OCI-LY3 (cell line): ENCODE measurements at regions not wholly inside any gene's neighbourhood (a gene's known extent, or its start where the extent isn't known, plus 50 kb on each side); places are given as distances from the start of the nearest gene placed in this dataset.

Experiments used
- H2AFZ ChIP-seq: fragments of 200-600, 300-600 bp; shearing (Covaris generic); 2 replicates; pipeline ENCODE4 v1.6.0; 2014; ENCODE audit warnings: antibody characterized with exemption, low read depth, low read length
- H3K27ac ChIP-seq: fragments of 200-600, 300-600 bp; sonication (generic); 2 replicates; pipeline ENCODE4 v1.5.1; 2014; ENCODE audit warnings: mild to moderate bottlenecking, low read length, moderate library complexity, mixed read lengths
- H3K27me3 ChIP-seq: fragments of 200-600, 300-600 bp; sonication (generic); 2 replicates; pipeline ENCODE4 v1.6.1; 2014; ENCODE audit warnings: low read depth, low read length, mixed read lengths
- H3K36me3 ChIP-seq: fragments of 200-600, 300-600 bp; sonication (generic); replicated peaks from 2 replicates; pipeline ENCODE3; 2014; ENCODE audit warnings: low read depth, low read length, mixed read lengths
- H3K4me1 ChIP-seq: fragments of 300-600, 200-600 bp; sonication (generic); 2 replicates; pipeline ENCODE4 v1.6.1; 2014; ENCODE audit warnings: low read length, mixed read lengths
- H3K4me2 ChIP-seq: fragments of 200-600, 300-600 bp; sonication (generic); 2 replicates; pipeline ENCODE4 v1.6.1; 2014; ENCODE audit warnings: low read length, mixed read lengths
- H3K4me3 ChIP-seq: fragments of 300-600, 200-600 bp; sonication (generic); 2 replicates; pipeline ENCODE4 v1.5.1; 2014; ENCODE audit warnings: antibody characterized with exemption, mild to moderate bottlenecking, low read length, moderate library complexity
- H3K79me2 ChIP-seq: fragments of 300-600, 200-600 bp; shearing (Covaris generic); 2 replicates; pipeline ENCODE4 v1.6.1; 2014; ENCODE audit warnings: mild to moderate bottlenecking, low read length, mixed read lengths
- H3K9ac ChIP-seq: fragments of 300-600, 200-600 bp; shearing (Covaris generic); 2 replicates; pipeline ENCODE4 v1.6.0; 2014; ENCODE audit warnings: mild to moderate bottlenecking, low read length, moderate library complexity
- H3K9me3 ChIP-seq: fragments of 200-600, 300-600 bp; shearing (Covaris generic); 2 replicates; pipeline ENCODE4 v1.6.1; 2014; ENCODE audit warnings: low read length, mixed read lengths; ENCODE audit not compliant: insufficient read depth
- H4K20me1 ChIP-seq: fragments of 200-600, 300-600 bp; sonication (generic); 2 replicates; pipeline ENCODE4 v1.6.1; 2016; ENCODE audit warnings: low read length, mixed read lengths; ENCODE audit not compliant: insufficient read depth
- CTCF ChIP-seq: fragments of 200-600, 300-600 bp; sonication (generic); IDR thresholded peaks from 2 replicates; pipeline ENCODE4 v1.5.1; 2014; ENCODE audit warnings: antibody characterized with exemption, low read length, low read depth
- EZH2phosphoT487 ChIP-seq: fragments of 200-600 bp; shearing (Covaris generic); IDR thresholded peaks from 2 replicates; pipeline ENCODE4 v1.6.1; 2018; ENCODE audit warnings: antibody characterized with exemption, mixed run types, low read depth

- no peaks in the 10 kb centered on the region for H4K20me1 ChIP-seq
- no peak overlapping the region for H3K4me2 ChIP-seq
- H3K27me3 ChIP-seq, result peaks cover 38% of the 10 kb centered on the region
- no peak overlapping the region for H3K4me3 ChIP-seq
- peaks cover 9% of the 10 kb centered on the region; the same call in 1 of the 2 replicates for H3K4me1 ChIP-seq
- H3K79me2 ChIP-seq, result no peaks in the 10 kb centered on the region
- H3K9ac ChIP-seq, result no peak overlapping the region
- H2AFZ ChIP-seq, result no peak overlapping the region
- no peak overlapping the region for H3K27ac ChIP-seq
- H3K36me3 ChIP-seq, result no peaks in the 10 kb centered on the region
- no peak for TF ChIP-seq CTCF
- TF ChIP-seq EZH2phosphoT487, result no peak
- H3K9me3 ChIP-seq, result no peaks in the 10 kb centered on the region
Observed at GRCh38 chr13:25024175-25024574, 71.8 kb upstream of the PABPC3 start.

- Histone ChIP-seq H4K20me1 (no peaks in the 10 kb centered on the region), H3K9ac (no peak overlapping the region), H3K4me2 (no peak overlapping the region), H3K27me3 (peaks cover 21% of the 10 kb centered on the region), H3K36me3 (no peaks in the 10 kb centered on the region), H3K27ac (no peak overlapping the region), H3K4me3 (no peak overlapping the region), H3K79me2 (no peaks in the 10 kb centered on the region), H3K4me1 (peaks cover 6% of the 10 kb centered on the region), H2AFZ (no peak overlapping the region), H3K9me3 (no peaks in the 10 kb centered on the region)
- TF ChIP-seq CTCF (no peak), EZH2phosphoT487 (no peak)
Observed at GRCh38 chr13:25032160-25032559, 63.8 kb upstream of the PABPC3 start.

- Histone ChIP-seq H3K27ac (no peak overlapping the region), H3K79me2 (no peaks in the 10 kb centered on the region), H3K4me3 (no peak overlapping the region), H3K4me1 (peaks cover 6% of the 10 kb centered on the region), H3K9me3 (no peaks in the 10 kb centered on the region), H3K36me3 (no peaks in the 10 kb centered on the region), H2AFZ (no peak overlapping the region), H4K20me1 (no peaks in the 10 kb centered on the region), H3K27me3 (peaks cover 26% of the 10 kb centered on the region), H3K4me2 (no peak overlapping the region), H3K9ac (no peak overlapping the region)
- TF ChIP-seq EZH2phosphoT487, result no peak
- no peak for TF ChIP-seq CTCF
Observed at GRCh38 chr13:25034173-25034572, 61.8 kb upstream of the PABPC3 start.

- H3K4me3 ChIP-seq, result no peak overlapping the region
- H3K27me3 ChIP-seq, result peaks cover 50% of the 10 kb centered on the region
- H2AFZ ChIP-seq, result no peak overlapping the region
Observed at GRCh38 chr13:25037057-25037813, 58.7 kb upstream of the PABPC3 start.

More at GRCh38 chr13:25037057-25037813, 58.7 kb upstream of the PABPC3 start:
- Histone ChIP-seq H3K4me1 (peaks cover 6% of the 10 kb centered on the region), H3K27ac (no peak overlapping the region), H3K79me2 (no peaks in the 10 kb centered on the region), H3K9ac (no peak overlapping the region), H3K4me2 (no peak overlapping the region), H3K9me3 (no peaks in the 10 kb centered on the region), H3K36me3 (no peaks in the 10 kb centered on the region), H4K20me1 (no peaks in the 10 kb centered on the region)
- TF ChIP-seq CTCF (peak; percentile 87), EZH2phosphoT487 (no peak)
